ENCODE measurements at regions not wholly inside any gene's neighbourhood (a gene's known extent, or its start where the extent isn't known, plus 50 kb on each side); places are given as distances from the start of the nearest gene placed in this dataset.

DNA sequence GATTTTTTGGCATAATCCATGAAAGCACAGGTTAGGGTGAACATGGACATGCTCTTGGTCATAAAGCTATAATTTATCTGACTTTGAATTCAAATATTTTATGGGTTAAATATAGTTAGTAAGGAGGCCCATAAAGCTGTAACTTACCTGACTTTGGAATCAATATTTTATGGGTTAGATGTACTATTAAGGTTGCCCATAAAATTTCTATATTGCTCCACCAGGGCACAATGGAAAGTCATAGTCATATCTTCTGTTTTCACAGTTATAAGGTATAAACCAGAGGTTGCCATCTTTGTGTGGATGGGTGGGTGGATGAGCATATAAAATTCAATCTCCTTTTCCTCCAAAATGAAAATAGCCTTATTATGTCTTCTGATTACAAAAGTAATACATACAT is 120.5 kb upstream of the ADAMTSL1 start:
- Histone ChIP-seq H3K4me1 (no peaks in the 10 kb centered on the region), H3K27me3 (no peaks in the 10 kb centered on the region), H3K4me3 (no peak overlapping the region), H3K9me3 (no peaks in the 10 kb centered on the region), H3K27ac (no peak overlapping the region), H3K36me3 (replicated peaks in 1 of 2; ENCODE audit: insufficient read depth in 1 of 2, low read depth in 2 of 2) (no peaks in the 10 kb centered on the region)
- intact Hi-C loops (cut with DNase I): no loop called here
- TF ChIP-seq POLR2A (IDR thresholded peaks at IDR 0.05): no peak
- TF ChIP-seq, protein P1, sequence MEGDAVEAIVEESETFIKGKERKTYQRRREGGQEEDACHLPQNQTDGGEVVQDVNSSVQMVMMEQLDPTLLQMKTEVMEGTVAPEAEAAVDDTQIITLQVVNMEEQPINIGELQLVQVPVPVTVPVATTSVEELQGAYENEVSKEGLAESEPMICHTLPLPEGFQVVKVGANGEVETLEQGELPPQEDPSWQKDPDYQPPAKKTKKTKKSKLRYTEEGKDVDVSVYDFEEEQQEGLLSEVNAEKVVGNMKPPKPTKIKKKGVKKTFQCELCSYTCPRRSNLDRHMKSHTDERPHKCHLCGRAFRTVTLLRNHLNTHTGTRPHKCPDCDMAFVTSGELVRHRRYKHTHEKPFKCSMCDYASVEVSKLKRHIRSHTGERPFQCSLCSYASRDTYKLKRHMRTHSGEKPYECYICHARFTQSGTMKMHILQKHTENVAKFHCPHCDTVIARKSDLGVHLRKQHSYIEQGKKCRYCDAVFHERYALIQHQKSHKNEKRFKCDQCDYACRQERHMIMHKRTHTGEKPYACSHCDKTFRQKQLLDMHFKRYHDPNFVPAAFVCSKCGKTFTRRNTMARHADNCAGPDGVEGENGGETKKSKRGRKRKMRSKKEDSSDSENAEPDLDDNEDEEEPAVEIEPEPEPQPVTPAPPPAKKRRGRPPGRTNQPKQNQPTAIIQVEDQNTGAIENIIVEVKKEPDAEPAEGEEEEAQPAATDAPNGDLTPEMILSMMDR (IDR thresholded peaks at IDR 0.05): no peak
- DNase-seq: no peak
- no peak for ATAC-seq

DNA sequence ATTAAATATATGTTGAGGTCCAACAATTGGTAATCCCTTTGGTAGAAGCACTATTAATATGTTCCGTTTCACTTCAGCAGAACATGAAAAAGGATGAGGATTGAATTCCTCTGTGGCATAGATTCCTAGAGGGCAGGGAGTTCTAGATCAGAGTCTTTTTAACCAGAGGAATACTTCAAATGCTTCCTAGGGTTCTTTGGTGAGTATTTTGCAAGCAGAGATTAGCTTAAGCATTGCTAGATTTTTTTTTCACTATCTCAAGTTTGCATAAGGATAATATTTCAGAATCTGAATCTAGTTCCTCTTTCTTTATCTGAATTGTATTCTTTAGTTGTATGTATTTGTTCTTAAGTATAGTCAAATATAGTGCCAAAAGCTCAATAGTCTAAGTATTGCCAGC is 116.6 kb upstream of the ADAMTSL1 start:
- Histone ChIP-seq H3K9me3 (no peaks in the 10 kb centered on the region), H3K27ac (no peak overlapping the region), H3K36me3 (replicated peaks in 1 of 2; ENCODE audit: insufficient read depth in 1 of 2, low read depth in 2 of 2) (no peaks in the 10 kb centered on the region), H3K27me3 (no peaks in the 10 kb centered on the region), H3K4me1 (no peaks in the 10 kb centered on the region), H3K4me3 (no peak overlapping the region)
- no peak for DNase-seq
- no peak for ATAC-seq
- 76 to 85% methylated on average over 1 of the region's 1 CpG for WGBS, 2 donors
- intact Hi-C loops (cut with DNase I): no loop called here
- TF ChIP-seq, protein P1 (IDR thresholded peaks at IDR 0.05): no peak
- TF ChIP-seq POLR2A (IDR thresholded peaks at IDR 0.05): no peak

DNA sequence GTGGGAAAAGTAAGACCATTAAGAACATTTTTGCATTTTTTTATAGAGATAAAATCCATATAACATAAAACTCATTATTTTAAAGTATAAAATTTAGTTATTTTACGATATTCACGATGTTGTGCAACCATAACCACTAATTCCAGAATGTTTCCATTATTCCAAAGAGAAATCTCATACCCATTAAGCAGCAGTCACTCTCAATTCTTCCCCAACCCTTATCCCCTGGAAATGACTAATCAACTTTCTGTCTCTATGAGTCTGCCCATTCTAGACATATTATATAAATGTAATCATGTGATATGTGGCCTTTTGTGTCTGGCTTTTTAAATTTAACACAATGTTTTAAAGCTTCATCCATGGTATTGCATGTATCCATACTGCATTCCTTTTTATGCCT is 115.6 kb upstream of the ADAMTSL1 start:
- Histone ChIP-seq H3K4me1 (no peaks in the 10 kb centered on the region), H3K9me3 (no peaks in the 10 kb centered on the region), H3K4me3 (no peak overlapping the region), H3K36me3 (replicated peaks in 1 of 2; ENCODE audit: insufficient read depth in 1 of 2, low read depth in 2 of 2) (no peaks in the 10 kb centered on the region), H3K27ac (no peak overlapping the region), H3K27me3 (no peaks in the 10 kb centered on the region)
- no peak for ATAC-seq
- TF ChIP-seq, protein P1 (IDR thresholded peaks at IDR 0.05): no peak
- TF ChIP-seq POLR2A (IDR thresholded peaks at IDR 0.05): no peak
- DNase-seq: no peak
- intact Hi-C loops (cut with DNase I): no loop called here
- 72 to 82% methylated on average over 2 of the region's 2 CpGs for WGBS, 2 donors

DNA sequence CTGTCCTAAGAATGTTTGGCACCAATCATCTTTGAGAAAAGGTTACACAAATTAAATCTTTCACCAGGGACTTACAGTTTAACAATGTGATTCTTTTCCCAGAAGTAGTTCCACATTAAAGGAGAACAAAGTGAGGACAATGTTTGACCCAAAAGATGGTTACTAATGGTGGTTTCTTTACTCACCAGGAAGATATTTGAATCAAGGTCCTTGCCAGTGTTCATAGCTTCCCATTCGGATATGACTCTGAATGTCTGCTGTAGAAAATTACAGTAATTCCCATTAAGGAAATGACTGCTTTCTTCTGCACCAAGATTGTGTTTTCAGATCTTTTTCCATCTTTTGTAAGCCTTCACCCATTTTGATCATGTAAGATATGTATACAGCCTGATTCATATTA is 114.6 kb upstream of the ADAMTSL1 start:
- DNase-seq (no peak), ATAC-seq (no peak)
- WGBS, 2 donors: 55 to 60% methylated on average over 1 of the region's 1 CpG
- no peaks in the 10 kb centered on the region for H3K36me3 ChIP-seq (replicated peaks in 1 of 2; ENCODE audit: insufficient read depth in 1 of 2, low read depth in 2 of 2)
- no peak overlapping the region for H3K27ac ChIP-seq
- H3K27me3 ChIP-seq: no peaks in the 10 kb centered on the region
- TF ChIP-seq, protein P1 (IDR thresholded peaks at IDR 0.05): no peak
- no peak for TF ChIP-seq POLR2A (IDR thresholded peaks at IDR 0.05)
- no peaks in the 10 kb centered on the region for H3K9me3 ChIP-seq
- intact Hi-C loops (cut with DNase I): no loop called here
- H3K4me3 ChIP-seq: no peak overlapping the region
- no peaks in the 10 kb centered on the region for H3K4me1 ChIP-seq

DNA sequence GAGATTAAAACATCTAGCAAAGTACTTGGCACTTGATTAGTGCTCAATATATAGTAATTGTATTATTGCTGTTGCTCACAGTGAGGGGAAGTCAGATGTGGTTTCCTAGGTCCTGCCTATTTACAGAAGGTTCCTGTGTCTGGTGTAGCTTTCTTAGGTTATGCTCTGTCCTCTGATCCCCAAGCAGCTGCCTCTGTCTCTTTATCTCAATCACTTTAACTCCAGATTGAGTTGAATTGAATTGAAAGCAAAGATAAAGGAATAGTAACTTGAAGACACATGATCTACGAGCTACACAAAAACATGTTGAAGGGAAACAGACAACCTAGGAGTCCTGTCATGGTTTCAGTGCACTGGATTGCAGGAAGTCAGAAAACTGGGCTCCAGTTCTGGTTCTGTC is 113.9 kb upstream of the ADAMTSL1 start:
- intact Hi-C loops (cut with DNase I): no loop called here

More for the DNA sequence above, 113.9 kb upstream of the ADAMTSL1 start:
- no peak overlapping the region for H3K4me3 ChIP-seq
- WGBS, 2 donors: 47 to 59% methylated on average over 1 of the region's 1 CpG
- no peaks in the 10 kb centered on the region for H3K4me1 ChIP-seq
- TF ChIP-seq, protein P1 (IDR thresholded peaks at IDR 0.05): no peak
- no peak for TF ChIP-seq POLR2A (IDR thresholded peaks at IDR 0.05)
- H3K27me3 ChIP-seq: no peaks in the 10 kb centered on the region
- ATAC-seq: no peak
- no peak for DNase-seq
- no peaks in the 10 kb centered on the region for H3K9me3 ChIP-seq
- H3K27ac ChIP-seq: no peak overlapping the region
- no peaks in the 10 kb centered on the region for H3K36me3 ChIP-seq (replicated peaks in 1 of 2; ENCODE audit: insufficient read depth in 1 of 2, low read depth in 2 of 2)
